Stimulated activated CD4-positive, alpha-beta T cell treated with anti-CD3 and anti-CD28 coated beads, Interleukin-4, amount 100 ng/mL, for 1 hour (primary cell): ENCODE measurements at regions not wholly inside any gene's neighbourhood (a gene's known extent, or its start where the extent isn't known, plus 50 kb on each side); places are given as distances from the start of the nearest gene placed in this dataset.
"Not testable (repeated sequence)": the region's sequence is repeated elsewhere in the genome, so short reads cannot be mapped to it uniquely, and the experiment has no call there.

ENCODE experiments used
- DNase-seq: peaks from one replicate; pipeline ENCODE4 v3.0.0-alpha.2; 2020

DNA sequence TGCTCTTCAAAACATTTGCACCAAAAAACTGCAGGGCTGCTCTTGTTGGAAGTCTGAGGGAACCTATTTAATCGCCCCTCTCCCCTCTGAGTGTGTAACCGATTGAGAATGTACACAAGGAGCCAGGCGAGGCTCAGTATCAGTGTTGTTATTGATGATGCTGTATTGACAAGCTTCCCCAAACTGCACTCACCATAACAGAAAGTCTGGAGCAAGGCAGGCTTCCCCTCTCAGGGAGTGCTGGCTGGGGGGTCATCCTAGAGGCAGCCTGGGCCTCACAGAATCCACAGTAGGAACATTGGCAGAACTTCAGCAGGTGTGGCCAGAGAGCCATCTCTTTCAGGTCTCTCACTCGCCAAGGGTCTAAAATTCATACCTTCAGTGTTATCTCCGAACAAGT, 58.1 kb upstream of the TUNAR start:
- no peak for DNase-seq

- no peak for DNase-seq
Observed at GRCh38 chr14:95817271-95817670, 59.4 kb upstream of the TUNAR start.

DNA sequence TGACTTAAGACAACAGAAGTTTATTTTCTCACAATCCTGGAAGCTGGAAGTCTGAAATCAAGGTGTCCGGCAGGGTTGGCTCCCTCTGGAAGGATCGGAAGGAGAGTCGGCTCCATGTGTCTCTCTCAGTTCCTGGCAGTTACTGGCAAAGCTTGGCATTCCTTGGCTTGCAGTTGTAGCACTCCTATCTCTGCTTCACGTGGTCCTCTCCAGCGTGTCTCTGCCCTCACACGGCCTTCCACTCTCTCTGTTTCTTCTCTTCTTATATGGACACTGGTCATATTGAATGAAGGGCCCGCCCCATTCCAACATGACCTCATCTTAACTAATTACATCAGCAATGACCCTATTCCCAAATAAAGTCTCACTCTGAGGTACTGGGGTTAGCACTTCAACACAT, 60.1 kb upstream of the TUNAR start:
- no peak for DNase-seq

DNA sequence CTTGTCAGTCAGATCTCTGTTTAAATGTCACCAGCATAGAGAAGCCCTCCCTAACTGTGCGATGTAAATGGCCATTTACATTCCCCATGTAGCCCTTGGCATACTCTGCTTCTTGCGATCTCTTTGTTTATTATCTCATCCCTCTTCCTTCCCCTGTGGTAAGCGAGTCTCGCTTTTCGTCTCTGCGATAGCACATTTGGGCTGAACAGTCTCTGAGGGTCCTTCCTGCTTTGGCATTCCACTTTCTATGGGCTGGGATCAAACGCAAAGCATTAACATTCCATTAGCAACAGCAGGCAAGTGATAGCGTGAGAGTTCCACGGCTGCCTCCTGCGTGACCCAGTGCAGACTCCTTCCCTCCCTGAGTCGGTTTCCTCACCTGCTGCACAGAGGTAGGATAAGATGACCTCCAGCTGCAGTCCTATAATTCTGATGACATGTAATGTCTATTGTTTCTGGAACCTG, 61.4 kb upstream of the TUNAR start:
- DNase-seq = no peak

DNA sequence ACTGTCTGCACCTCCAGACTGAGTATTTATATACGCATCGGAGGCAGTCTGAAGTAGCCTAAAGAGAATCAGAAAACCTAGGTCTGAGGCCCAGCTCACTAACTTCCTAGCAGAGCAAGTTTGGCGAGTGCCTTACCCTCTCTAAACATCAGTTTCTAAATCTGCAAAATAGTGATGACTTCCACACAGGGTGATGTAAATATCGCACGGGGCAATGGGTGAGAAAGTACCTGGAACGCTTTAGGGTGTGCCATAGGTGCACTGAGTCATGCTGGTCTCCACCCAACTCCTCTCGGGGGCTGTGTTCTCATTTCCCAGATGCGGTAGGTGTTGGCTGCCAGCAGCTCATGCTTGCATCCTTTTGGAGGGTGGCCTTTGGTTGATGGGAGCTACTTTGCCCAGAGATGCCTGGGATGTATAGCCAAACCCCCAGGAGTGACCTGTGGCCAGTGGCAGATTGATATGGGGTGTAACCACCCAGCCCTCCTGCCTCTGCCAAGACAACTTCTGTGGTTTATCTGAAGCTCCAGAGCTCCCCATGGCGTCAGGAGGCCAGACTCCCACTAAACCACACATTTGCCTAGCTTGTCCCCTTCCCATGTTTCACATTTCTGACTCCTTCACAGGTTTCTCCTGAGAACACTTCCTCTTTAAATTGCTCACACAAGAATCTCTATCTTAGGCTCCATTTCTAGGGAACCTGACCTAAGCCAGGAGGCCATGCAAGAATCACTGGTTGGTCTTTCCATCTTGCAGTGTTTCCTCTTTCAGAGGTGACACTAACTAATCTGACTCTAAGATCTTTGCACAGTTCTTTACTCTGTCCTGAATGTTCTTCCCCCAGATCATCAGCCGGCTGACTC, 62.0 kb upstream of the TUNAR start:
- no peak for DNase-seq

DNA sequence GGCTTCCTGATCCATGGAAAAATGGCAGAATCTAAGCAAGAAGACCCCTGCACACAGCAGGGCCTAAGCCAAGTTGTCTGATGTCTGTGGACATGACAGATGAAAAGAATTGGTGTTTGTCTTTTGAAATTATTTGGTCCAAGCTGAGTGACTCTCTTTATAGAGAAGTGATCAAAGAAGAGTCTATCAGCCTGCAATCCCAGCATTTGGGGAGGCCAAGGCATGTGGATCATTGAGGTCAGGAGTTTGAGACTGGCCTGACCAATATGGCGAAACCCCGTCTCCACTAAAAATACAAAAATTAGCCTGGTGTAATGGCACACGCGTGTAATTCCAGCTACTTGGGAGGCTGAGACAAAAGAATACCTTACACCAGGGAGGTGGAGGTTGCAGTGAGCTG, 64.8 kb upstream of the TUNAR start:
- no peak for DNase-seq

GRCh38 chr14:95808371-95808770, 68.3 kb upstream of the TUNAR start:
- DNase-seq = no peak

DNA sequence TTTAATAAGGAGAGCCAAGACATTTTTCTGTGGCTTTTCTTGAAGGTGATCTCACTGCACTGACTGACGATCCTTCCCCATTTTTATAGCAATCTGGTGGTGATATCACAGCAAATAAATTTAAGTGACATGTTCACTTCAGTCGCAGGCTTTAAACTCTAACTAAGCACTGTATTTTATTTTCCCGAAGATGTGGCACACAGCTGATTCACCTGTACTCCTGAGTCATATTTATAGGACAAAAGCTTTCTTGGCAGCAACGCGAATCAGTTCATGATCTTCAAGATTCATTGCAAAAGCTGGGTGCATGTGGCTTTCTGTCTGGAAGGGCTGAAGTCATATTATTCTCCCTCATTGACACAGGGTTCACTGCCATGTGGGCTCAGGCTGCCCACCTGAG, 79.8 kb upstream of the TUNAR start:
- no peak for DNase-seq

DNA sequence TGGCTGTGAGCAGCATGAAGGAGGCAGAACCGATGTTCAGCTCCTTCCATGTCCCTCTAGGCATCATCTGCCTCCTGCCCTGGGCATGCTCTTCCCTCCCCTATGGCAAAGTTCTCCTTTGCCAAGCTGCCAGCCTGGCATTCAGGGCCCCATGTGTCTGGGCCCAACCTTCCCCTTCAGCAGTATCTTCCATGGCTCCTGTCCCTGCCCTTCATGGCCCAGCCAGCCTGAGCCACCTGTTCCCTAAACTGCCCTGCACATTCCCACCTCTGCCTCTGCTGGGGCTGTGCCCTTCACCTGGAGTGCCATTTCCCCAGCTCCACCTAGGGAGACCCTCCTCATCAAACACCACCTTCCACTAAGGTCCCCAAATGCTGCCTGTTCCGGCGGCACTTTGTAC, 74.0 kb upstream of the TCL1A start:
- DNase-seq = no peak

DNA sequence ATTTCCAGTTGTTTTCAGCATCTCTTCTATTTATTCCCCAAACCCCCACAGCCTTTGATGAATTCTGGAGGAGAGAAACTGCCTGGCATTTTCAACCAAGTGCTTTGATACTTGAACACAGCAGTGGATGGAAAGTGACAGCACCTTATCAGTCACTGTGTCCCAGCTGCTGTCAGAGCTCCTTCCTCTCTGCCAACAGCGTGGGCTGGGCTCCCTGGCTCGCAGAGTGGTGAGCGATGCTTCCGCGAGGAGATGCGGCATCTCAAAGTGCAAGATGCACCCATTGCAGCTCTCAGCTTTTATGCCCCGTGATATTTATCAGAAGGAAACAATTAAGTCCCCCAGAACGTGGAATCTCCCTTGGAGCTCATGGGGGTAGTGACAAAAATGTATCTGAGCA, 72.6 kb upstream of the TCL1A start:
- DNase-seq = no peak

- no peak for DNase-seq
Observed at GRCh38 chr14:95784137-95784536, 70.2 kb upstream of the TCL1A start.

GRCh38 chr14:95776798-95777534, 63.0 kb upstream of the TCL1A start:
- no peak for DNase-seq

DNA sequence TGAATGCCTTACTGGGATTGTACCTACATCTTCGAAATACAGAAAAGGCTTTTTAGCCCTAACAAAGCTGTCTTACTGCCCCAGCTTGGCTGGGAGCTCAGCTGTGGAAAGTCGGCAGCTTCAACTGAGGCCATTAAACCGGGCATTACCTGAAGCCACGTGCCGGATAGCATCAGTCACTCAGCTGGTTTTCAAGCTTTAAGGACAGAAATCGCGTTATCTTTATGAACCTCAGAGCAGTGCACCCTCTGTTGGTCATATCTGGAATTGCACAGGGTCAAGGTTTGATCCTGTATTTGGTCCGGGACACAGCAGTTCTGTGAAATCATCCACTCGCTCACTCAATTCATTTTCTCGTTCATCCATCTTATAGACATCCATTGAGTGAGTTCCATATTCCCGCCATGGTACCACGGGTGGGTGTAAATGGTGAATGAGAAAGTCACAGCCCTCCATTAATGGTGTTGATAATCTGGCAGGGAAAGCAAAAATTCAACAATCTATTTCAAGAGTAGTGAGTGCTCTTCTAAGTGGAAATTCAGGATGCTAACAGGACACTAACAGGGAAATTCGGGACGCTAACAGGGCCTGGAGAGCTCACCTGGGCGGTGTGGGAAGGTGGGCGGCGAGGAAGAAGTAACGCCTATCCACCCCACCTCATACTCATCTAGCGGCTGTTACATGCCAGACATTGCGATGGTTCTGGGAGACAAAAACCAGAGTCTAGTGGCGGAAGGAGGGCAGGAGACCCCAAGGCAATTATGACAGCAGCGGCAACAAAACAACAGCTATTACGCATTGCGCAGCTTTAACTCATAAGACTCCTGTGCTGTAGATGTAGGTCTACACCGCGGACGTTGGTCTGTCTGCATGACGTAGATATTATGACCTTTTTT, 60.6 kb upstream of the TCL1A start:
- peak; percentile 34 for DNase-seq

DNA sequence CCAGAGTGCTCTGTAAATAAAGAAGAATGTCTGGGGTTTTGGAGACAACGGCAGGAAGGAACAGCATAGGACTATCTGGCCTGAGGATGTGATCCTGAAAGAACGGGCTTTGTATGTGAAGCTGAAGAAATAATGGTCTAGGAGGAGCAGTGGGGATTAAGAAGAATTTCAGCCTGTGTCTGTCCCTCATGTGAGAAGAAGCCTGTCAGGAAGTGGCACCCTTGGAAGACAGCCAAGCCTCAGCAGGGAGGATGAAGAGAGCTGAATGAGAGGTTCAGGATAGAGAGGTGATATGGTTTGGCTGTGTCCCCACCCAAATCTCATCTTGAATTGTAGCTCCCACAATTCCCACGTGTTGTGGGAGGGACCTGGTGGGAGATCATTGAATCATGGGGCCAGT, 56.9 kb upstream of the TCL1A start:
- no peak for DNase-seq

DNA sequence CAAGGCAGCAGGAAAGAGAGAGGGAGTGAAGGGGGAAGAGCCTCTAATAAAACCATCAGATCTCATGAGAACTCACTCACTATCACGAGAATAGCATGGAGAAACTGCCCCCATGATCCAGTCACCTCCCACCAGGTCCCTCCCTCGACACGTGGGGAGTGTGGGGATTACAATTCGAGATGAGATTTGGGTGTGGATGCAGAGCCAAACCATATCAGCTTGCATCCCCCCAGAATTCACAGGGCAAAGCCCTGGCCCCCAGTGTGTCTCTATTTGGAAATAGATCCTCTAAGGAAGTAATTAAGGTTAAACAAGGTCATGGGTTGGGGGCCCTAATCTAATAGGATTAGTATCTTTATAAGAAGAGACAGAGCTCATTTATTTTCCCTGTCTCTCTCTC, 56.1 kb upstream of the TCL1A start:
- DNase-seq = no peak

DNA sequence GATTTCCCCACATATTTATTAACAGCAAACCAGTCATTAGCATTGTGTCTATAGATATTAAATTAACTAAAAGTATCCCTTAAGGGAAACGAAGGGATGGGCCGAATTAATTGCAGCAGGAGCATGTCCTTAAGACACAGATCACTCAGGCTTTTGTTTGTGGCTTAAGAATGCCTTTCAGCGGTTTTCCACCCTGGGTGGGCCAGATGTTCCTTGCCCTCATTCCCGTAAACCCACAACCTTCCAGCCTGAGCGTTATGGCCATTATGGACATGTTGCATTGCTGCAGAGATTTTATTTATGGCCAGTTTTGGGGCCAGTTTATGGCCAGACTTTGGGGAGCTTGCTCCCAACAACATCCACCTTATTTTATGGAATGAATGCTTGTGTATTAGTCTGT, 55.5 kb upstream of the TCL1A start:
- not testable (repeated sequence) for DNase-seq

DNA sequence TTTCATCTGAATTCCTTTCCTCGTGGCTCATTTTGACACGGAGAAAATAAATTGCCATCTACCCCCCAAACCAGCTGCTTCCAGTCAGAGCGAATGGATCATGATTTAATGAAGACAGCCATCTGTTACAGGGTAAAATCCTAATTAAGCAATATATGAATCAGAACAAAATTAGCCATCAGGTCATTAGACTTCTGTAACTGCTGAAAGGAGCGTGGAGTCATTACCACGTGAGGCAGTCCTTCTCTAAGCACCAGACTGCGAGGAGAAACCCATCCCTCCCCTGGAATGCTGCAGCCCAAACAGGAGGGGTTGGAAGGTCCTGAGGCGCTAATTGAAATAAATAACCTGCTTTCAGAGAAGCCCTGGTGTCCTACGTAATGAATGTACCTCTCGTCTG, 51.1 kb upstream of the TCL1A start:
- no peak for DNase-seq

DNA sequence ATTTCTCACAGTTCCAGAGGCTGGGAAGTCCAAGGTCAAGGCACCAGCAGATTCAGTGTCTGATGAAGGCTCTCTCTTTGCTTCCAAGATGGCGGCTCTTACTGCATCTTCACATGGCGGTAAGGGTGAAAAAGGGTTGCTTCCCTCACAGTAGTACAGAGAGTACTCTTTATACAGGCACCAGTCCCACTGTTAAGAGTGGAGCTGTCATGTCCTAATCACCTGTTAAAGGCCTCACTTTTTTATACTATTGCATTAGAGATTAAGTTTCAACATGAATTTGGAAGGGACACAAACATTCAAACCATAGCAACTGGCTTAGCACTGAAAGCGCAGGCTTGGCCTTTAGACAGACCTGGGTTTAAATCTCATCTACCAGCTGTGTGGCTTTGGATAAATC, 50.0 kb upstream of the TCL1A start:
- DNase-seq = no peak
